ENCODE measurements at regions not wholly inside any gene's neighbourhood (a gene's known extent, or its start where the extent isn't known, plus 50 kb on each side); places are given as distances from the start of the nearest gene placed in this dataset.

GRCh38 chr16:80489173-80489572 is 51.6 kb upstream of the DYNLRB2 start:
- Mint-ChIP-seq H3K4me3 (ENCODE audit: unreplicated experiment) (no peak overlapping the region), H3K27ac (ENCODE audit: unreplicated experiment) (no peak overlapping the region), H3K9me3 (ENCODE audit: unreplicated experiment) (no peaks in the 10 kb centered on the region), H3K4me1 (ENCODE audit: low read depth, unreplicated experiment) (no peaks in the 10 kb centered on the region), H3K27me3 (ENCODE audit: insufficient read depth, unreplicated experiment) (no peaks in the 10 kb centered on the region), H3K36me3 (ENCODE audit: insufficient read depth, unreplicated experiment) (no peaks in the 10 kb centered on the region)
- intact Hi-C loops (cut with micrococcal nuclease; ENCODE audit: unreplicated experiment) = no loop called here
- CTCF ChIA-PET = no interaction called here
- H3K9me3 ChIP-seq = no peaks in the 10 kb centered on the region
- H3K27me3 ChIP-seq (replicated peaks; ENCODE audit: control insufficient read depth, insufficient read depth, low read length) = no peaks in the 10 kb centered on the region
- no peaks in the 10 kb centered on the region for H3K4me1 ChIP-seq
- H3K36me3 ChIP-seq (ENCODE audit: control insufficient read depth, insufficient read depth, low read length) = no peaks in the 10 kb centered on the region
- no peak for DNase-seq
- no peak overlapping the region for H3K4me3 ChIP-seq (ENCODE audit: low read depth, low read length)
- TF ChIP-seq, protein P1, sequence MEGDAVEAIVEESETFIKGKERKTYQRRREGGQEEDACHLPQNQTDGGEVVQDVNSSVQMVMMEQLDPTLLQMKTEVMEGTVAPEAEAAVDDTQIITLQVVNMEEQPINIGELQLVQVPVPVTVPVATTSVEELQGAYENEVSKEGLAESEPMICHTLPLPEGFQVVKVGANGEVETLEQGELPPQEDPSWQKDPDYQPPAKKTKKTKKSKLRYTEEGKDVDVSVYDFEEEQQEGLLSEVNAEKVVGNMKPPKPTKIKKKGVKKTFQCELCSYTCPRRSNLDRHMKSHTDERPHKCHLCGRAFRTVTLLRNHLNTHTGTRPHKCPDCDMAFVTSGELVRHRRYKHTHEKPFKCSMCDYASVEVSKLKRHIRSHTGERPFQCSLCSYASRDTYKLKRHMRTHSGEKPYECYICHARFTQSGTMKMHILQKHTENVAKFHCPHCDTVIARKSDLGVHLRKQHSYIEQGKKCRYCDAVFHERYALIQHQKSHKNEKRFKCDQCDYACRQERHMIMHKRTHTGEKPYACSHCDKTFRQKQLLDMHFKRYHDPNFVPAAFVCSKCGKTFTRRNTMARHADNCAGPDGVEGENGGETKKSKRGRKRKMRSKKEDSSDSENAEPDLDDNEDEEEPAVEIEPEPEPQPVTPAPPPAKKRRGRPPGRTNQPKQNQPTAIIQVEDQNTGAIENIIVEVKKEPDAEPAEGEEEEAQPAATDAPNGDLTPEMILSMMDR (IDR thresholded peaks at IDR 0.05; ENCODE audit: insufficient read depth in 1 of 2, low read depth in 1 of 2, low read length in 1 of 2, severe bottlenecking in 1 of 2, unreplicated experiment in 1 of 2) = no peak
- POLR2A ChIA-PET = no interaction called here
- BruUV-seq (replicated peaks) = no TSS peak

DNA sequence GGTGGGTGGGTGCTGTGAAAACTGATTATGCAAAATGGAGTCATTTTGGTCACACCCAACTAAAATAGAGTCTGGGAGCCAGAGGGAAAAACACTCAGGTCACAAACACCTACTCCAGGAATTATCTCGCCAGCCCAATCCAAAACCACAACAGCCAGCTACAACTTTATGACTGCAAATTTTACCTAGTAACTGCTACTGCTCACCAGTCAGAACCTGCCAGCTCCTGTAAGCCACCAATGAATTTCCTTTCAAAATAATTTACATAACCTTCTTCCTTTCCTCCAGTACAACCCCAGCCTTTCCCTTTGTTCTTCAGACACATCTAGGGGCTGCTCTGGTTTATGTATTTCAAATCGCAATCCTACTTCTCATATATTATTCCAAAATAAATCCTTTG is 52.6 kb upstream of the DYNLRB2 start:
- Histone ChIP-seq H3K27me3 (replicated peaks; ENCODE audit: control insufficient read depth, insufficient read depth, low read length) (no peaks in the 10 kb centered on the region), H3K4me3 (ENCODE audit: low read depth, low read length) (no peak overlapping the region), H3K4me1 (no peaks in the 10 kb centered on the region), H3K36me3 (ENCODE audit: control insufficient read depth, insufficient read depth, low read length) (no peaks in the 10 kb centered on the region), H3K9me3 (no peaks in the 10 kb centered on the region)
- intact Hi-C loops (cut with micrococcal nuclease; ENCODE audit: unreplicated experiment) = no loop called here
- Mint-ChIP-seq H3K9me3 (ENCODE audit: unreplicated experiment) (peaks cover 6% of the 10 kb centered on the region), H3K4me3 (ENCODE audit: unreplicated experiment) (no peak overlapping the region), H3K27ac (ENCODE audit: unreplicated experiment) (no peak overlapping the region), H3K36me3 (ENCODE audit: insufficient read depth, unreplicated experiment) (no peaks in the 10 kb centered on the region), H3K4me1 (ENCODE audit: low read depth, unreplicated experiment) (no peaks in the 10 kb centered on the region), H3K27me3 (ENCODE audit: insufficient read depth, unreplicated experiment) (peaks cover 3% of the 10 kb centered on the region)
- POLR2A ChIA-PET = no interaction called here
- CTCF ChIA-PET = no interaction called here
- no TSS peak for BruUV-seq (replicated peaks)
- DNase-seq = no peak
- TF ChIP-seq, protein P1 (IDR thresholded peaks at IDR 0.05; ENCODE audit: insufficient read depth in 1 of 2, low read depth in 1 of 2, low read length in 1 of 2, severe bottlenecking in 1 of 2, unreplicated experiment in 1 of 2) = no peak

GRCh38 chr16:80480664-80481063 is 60.1 kb upstream of the DYNLRB2 start:
- no TSS peak for BruUV-seq (replicated peaks)
- H3K4me1 ChIP-seq = peaks cover 3% of the 10 kb centered on the region; the same call in 1 of the 2 replicates
- H3K27ac Mint-ChIP-seq (ENCODE audit: unreplicated experiment) = no peak overlapping the region
- no peaks in the 10 kb centered on the region for H3K27me3 ChIP-seq (replicated peaks; ENCODE audit: control insufficient read depth, insufficient read depth, low read length)
- H3K36me3 Mint-ChIP-seq (ENCODE audit: insufficient read depth, unreplicated experiment) = no peaks in the 10 kb centered on the region
- intact Hi-C loops (cut with micrococcal nuclease; ENCODE audit: unreplicated experiment) = no loop called here
- no peaks in the 10 kb centered on the region for H3K36me3 ChIP-seq (ENCODE audit: control insufficient read depth, insufficient read depth, low read length)
- no peak for DNase-seq
- H3K9me3 Mint-ChIP-seq (ENCODE audit: unreplicated experiment) = peaks cover 10% of the 10 kb centered on the region
- TF ChIP-seq, protein P1 (IDR thresholded peaks at IDR 0.05; ENCODE audit: insufficient read depth in 1 of 2, low read depth in 1 of 2, low read length in 1 of 2, severe bottlenecking in 1 of 2, unreplicated experiment in 1 of 2) = no peak
- no peak overlapping the region for H3K4me3 ChIP-seq (ENCODE audit: low read depth, low read length)
- POLR2A ChIA-PET = no interaction called here
- no peaks in the 10 kb centered on the region for H3K4me1 Mint-ChIP-seq (ENCODE audit: low read depth, unreplicated experiment)
- peaks cover 6% of the 10 kb centered on the region for H3K27me3 Mint-ChIP-seq (ENCODE audit: insufficient read depth, unreplicated experiment)
- H3K9me3 ChIP-seq = no peaks in the 10 kb centered on the region
- CTCF ChIA-PET = no interaction called here
- no peak overlapping the region for H3K4me3 Mint-ChIP-seq (ENCODE audit: unreplicated experiment)

Measured in Caco-2 (cell line).